ENCODE measurements at regions not wholly inside any gene's neighbourhood (a gene's known extent, or its start where the extent isn't known, plus 50 kb on each side); places are given as distances from the start of the nearest gene placed in this dataset.
A peak's percentile ranks its signal among the peaks of the same experiment; 100 is the strongest.

DNA sequence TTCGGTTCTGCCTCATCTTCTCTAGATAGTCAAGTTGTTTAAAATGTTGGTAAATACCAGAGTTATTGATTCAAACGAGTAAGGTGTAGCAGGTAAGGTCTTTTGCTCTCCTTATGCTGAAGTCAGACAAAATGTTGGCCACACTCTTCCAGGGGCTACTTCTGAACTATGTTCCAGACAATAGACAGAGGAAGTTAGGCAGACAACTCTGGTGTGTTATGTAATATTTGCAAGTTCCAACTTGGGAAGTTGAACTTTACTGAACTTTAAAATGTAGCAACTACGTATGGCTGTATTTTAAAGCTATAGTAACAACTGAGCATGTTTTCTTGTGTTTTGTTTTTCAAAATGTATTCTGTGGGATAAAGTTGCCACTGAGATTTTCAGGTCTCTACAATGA lies 125.7 kb upstream of the NEBL start:
- TF ChIP-seq, protein P1, sequence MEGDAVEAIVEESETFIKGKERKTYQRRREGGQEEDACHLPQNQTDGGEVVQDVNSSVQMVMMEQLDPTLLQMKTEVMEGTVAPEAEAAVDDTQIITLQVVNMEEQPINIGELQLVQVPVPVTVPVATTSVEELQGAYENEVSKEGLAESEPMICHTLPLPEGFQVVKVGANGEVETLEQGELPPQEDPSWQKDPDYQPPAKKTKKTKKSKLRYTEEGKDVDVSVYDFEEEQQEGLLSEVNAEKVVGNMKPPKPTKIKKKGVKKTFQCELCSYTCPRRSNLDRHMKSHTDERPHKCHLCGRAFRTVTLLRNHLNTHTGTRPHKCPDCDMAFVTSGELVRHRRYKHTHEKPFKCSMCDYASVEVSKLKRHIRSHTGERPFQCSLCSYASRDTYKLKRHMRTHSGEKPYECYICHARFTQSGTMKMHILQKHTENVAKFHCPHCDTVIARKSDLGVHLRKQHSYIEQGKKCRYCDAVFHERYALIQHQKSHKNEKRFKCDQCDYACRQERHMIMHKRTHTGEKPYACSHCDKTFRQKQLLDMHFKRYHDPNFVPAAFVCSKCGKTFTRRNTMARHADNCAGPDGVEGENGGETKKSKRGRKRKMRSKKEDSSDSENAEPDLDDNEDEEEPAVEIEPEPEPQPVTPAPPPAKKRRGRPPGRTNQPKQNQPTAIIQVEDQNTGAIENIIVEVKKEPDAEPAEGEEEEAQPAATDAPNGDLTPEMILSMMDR (conservative IDR thresholded peaks at IDR 0.05; ENCODE audit: low read depth, low read length), result no peak
- no peak for DNase-seq (ENCODE audit: low read depth)
- no peak overlapping the region for H3K4me3 ChIP-seq (ENCODE audit: low read length)

DNA sequence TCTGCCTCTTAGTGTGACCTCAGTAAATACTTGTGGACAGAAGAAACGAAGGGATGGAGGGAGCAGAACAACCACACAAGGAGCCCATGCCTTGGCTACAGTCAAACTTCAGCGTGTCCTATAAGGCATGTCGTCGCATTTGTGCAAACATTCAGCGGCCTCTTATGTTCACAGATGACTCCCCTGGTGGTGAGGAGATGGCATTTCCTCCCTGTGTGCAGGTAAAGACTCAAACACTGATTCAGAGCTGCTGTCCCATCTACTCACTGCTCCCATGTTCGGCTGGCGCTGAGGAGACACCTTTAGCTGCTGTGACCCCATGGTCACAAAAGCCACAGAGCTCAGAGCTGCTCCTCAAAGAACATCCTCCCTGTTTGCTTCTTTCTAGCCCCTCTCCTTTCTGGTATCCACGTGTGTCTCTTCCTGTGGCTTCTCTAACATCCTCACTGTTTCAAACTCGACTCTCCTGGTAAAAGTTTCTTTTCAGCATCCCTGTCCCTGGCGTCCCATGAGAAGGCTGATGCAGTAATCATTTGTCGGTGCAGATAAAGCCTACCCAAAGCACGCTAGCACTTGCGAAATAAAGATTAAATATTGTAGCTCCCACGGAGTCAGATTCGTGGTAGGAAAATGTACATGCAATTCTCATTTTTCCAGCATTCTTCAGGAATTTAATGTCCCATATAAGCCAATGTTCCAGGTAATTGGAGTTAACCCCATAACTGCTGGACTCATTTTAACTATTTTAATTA lies 124.9 kb upstream of the NEBL start:
- no peak overlapping the region for H3K4me3 ChIP-seq (ENCODE audit: low read length)
- DNase-seq (ENCODE audit: low read depth), result no peak
- TF ChIP-seq, protein P1 (conservative IDR thresholded peaks at IDR 0.05; ENCODE audit: low read depth, low read length), result peak; percentile 25

DNA sequence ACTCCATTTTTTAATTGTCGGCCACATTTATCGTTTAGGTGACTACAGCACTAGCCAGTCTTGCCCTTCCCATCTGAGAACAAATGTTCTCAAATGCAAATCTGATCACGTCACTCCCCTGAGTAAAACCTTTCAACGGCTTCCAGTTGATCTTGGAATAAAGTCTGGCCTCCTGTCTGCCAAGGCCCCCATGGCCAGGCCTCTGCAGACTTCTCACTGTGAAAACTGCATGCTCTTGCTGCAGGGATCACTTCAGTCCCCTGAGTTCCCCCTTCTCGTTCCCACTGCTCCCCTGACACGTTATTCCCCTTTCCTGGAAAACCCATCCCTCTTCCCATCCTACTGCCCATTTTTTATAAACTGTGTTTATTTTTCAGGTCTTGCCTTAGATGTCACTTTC lies 124.1 kb upstream of the NEBL start:
- no peak overlapping the region for H3K4me3 ChIP-seq (ENCODE audit: low read length)
- TF ChIP-seq, protein P1 (conservative IDR thresholded peaks at IDR 0.05; ENCODE audit: low read depth, low read length), result no peak
- no peak for DNase-seq (ENCODE audit: low read depth)

DNA sequence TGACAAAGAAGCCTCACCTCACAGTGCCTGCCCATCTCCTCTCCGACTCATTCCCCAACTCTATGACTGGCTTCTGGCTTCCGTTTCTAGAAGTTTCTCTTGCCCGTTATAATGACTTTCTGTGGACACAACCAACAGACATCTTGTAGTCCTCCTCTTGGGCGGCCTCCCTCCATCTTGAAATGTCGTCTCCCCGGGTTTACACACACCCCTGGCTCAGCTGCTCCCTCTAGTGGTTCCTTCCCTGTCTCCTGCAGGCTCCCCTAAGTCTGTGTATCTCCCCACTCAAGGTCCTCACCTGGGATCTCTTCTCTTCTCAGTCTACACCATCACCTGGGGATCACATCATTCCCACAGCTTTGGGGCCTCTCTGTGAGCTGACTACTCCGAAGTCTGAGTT lies 123.4 kb upstream of the NEBL start:
- TF ChIP-seq, protein P1 (conservative IDR thresholded peaks at IDR 0.05; ENCODE audit: low read depth, low read length), result peak; percentile 53
- H3K4me3 ChIP-seq (ENCODE audit: low read length), result no peak overlapping the region
- no peak for DNase-seq (ENCODE audit: low read depth)

DNA sequence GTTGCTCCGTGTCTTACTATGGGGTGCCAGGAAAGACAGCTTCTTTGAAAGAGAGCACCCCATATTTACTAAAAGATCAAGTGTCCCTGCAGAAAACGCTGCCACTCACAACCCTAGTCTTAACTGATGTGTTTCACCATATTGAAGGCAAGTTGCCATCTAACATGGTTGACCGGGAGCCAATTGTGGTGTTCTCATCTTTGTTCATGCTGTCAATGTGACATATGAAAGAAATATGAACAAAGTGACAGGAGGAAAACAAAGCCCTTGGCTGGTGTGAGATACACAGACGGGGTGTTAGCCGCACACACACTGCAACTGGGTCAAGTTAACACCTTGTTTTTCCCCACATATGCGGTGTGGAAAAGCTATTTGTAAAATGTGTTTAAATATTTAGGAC lies 122.3 kb upstream of the NEBL start:
- TF ChIP-seq, protein P1 (conservative IDR thresholded peaks at IDR 0.05; ENCODE audit: low read depth, low read length), result no peak
- H3K4me3 ChIP-seq (ENCODE audit: low read length), result no peak overlapping the region
- DNase-seq (ENCODE audit: low read depth), result no peak

DNA sequence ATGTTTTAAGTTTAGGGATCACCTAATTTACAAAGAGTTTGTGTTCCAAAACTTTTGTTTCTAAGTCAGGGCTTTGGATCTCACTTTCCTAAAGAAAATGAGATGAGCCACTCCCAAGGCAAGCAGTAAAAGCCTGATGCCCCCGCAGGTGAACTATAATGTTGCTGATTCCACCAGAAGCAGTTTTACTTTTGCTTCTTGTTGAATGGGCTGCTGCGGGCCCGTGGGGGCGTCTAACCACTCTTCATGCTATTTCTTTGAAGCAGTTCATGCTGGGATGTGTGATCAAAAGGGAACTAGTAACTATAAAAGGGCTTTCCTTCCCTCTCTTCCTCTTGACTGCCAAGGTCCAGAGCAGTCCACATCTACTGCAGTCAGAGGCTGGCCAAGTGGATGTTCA lies 118.7 kb upstream of the NEBL start:
- TF ChIP-seq, protein P1 (conservative IDR thresholded peaks at IDR 0.05; ENCODE audit: low read depth, low read length), result no peak
- DNase-seq (ENCODE audit: low read depth), result no peak
- H3K4me3 ChIP-seq (ENCODE audit: low read length), result no peak overlapping the region

DNA sequence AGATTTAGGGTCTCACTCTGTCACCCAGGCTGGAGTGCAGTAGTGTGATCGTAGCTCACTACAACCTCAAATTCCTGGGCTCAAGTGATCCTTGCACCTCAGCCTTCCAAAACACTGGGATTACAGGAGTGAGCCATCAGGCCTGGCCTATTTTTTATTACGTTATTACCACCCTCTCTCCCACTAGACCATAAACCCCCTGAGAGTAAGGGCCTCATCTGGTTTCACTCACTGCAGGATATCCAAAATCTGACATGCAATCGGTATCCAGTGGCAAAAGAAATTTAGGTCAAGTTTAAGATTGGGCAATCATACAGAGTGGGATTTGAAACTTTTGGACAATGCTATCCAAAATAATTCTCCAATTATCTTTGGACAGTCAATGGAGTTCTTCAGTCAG lies 117.0 kb upstream of the NEBL start:
- no peak overlapping the region for H3K4me3 ChIP-seq (ENCODE audit: low read length)
- TF ChIP-seq, protein P1 (conservative IDR thresholded peaks at IDR 0.05; ENCODE audit: low read depth, low read length), result no peak
- no peak for DNase-seq (ENCODE audit: low read depth)

All from retinal pigment epithelial cell (primary cell).